ENCODE measurements at regions not wholly inside any gene's neighbourhood (a gene's known extent, or its start where the extent isn't known, plus 50 kb on each side); places are given as distances from the start of the nearest gene placed in this dataset.

- Mint-ChIP-seq H3K4me3 (no peak overlapping the region), H3K36me3 (no peaks in the 10 kb centered on the region), H3K4me1 (peaks cover 2% of the 10 kb centered on the region; the same call in 1 of the 2 replicates), H3K27me3 (ENCODE audit: low read depth) (no peaks in the 10 kb centered on the region; the same call in 1 of the 2 replicates), H3K9me3 (no peaks in the 10 kb centered on the region), H3K27ac (no peak overlapping the region)
- ChIA-PET POLR2A (no interaction called here), CTCF (no interaction called here)
- no peak for TF ChIP-seq HMGXB4 (CRISPR knock-in tag; IDR thresholded peaks at IDR 0.05)
- ATAC-seq (no peak), DNase-seq (ENCODE audit: low spot score) (no peak)
These were observed 135.7 kb downstream of the TTC6 start for GRCh38 chr14:37731094-37731493.

- ChIA-PET POLR2A (no interaction called here), CTCF (no interaction called here)
- DNase-seq (ENCODE audit: low spot score) = no peak
- Mint-ChIP-seq H3K9me3 (no peaks in the 10 kb centered on the region), H3K4me1 (peaks cover 17% of the 10 kb centered on the region), H3K36me3 (no peaks in the 10 kb centered on the region), H3K27me3 (ENCODE audit: low read depth) (no peaks in the 10 kb centered on the region; the same call in 1 of the 2 replicates), H3K4me3 (no peak overlapping the region), H3K27ac (no peak overlapping the region)
- no peak for ATAC-seq
- TF ChIP-seq TP53 (CRISPR knock-in tag; IDR thresholded peaks at IDR 0.05) = no peak
These were observed 150.2 kb downstream of the TTC6 start for GRCh38 chr14:37745657-37746056.

GRCh38 chr14:37746140-37746832 lies 150.9 kb downstream of the TTC6 start:
- no peak for TF ChIP-seq FOXP1 (CRISPR knock-in tag; IDR thresholded peaks at IDR 0.05; ENCODE audit: borderline replicate concordance)
- no peak for TF ChIP-seq ZMAT4 (CRISPR knock-in tag; IDR thresholded peaks at IDR 0.05)
- TF ChIP-seq CREB1 (CRISPR knock-in tag; IDR thresholded peaks at IDR 0.05) = no peak
- TF ChIP-seq STAT6 (CRISPR knock-in tag; conservative IDR thresholded peaks at IDR 0.05; ENCODE audit: low read depth) = no peak
- TF ChIP-seq ZNF219 (CRISPR knock-in tag; IDR thresholded peaks at IDR 0.05; ENCODE audit: borderline replicate concordance) = no peak
- TF ChIP-seq MLX (CRISPR knock-in tag; IDR thresholded peaks at IDR 0.05) = no peak
- no peak for TF ChIP-seq FOXJ3 (CRISPR knock-in tag; IDR thresholded peaks at IDR 0.05; ENCODE audit: borderline replicate concordance)
- TF ChIP-seq ESRRA (CRISPR knock-in tag; IDR thresholded peaks at IDR 0.05; ENCODE audit: borderline replicate concordance) = no peak
- TF ChIP-seq ZNF232 (CRISPR knock-in tag; IDR thresholded peaks at IDR 0.05) = no peak
- no peak for TF ChIP-seq TEAD4 (CRISPR knock-in tag; IDR thresholded peaks at IDR 0.05)
- no peak for TF ChIP-seq ATF1 (CRISPR knock-in tag; IDR thresholded peaks at IDR 0.05)

GRCh38 chr14:37753459-37753858 lies 158.0 kb downstream of the TTC6 start:
- CTCF ChIA-PET = no interaction called here
- no peaks in the 10 kb centered on the region for H3K36me3 Mint-ChIP-seq
- TF ChIP-seq ZNF219 (CRISPR knock-in tag; IDR thresholded peaks at IDR 0.05; ENCODE audit: borderline replicate concordance) (no peak), NFATC4 (CRISPR knock-in tag; IDR thresholded peaks at IDR 0.05) (no peak), ZNF317 (CRISPR knock-in tag; IDR thresholded peaks at IDR 0.05; ENCODE audit: borderline replicate concordance, low read depth) (no peak), E2F5 (CRISPR knock-in tag; IDR thresholded peaks at IDR 0.05) (no peak), SOX15 (CRISPR knock-in tag; IDR thresholded peaks at IDR 0.05) (no peak), GABPB1 (CRISPR knock-in tag; IDR thresholded peaks at IDR 0.05) (no peak), KAT7 (CRISPR knock-in tag; IDR thresholded peaks at IDR 0.05; ENCODE audit: borderline replicate concordance) (no peak), STAT6 (CRISPR knock-in tag; conservative IDR thresholded peaks at IDR 0.05; ENCODE audit: low read depth) (no peak), IRF2 (CRISPR knock-in tag; IDR thresholded peaks at IDR 0.05; ENCODE audit: borderline replicate concordance, low read depth) (no peak)

More at GRCh38 chr14:37746140-37746832, 150.9 kb downstream of the TTC6 start:
- ChIA-PET CTCF (no interaction called here), POLR2A (no interaction called here)
- Mint-ChIP-seq H3K27ac (no peak overlapping the region), H3K4me3 (no peak overlapping the region), H3K27me3 (ENCODE audit: low read depth) (no peaks in the 10 kb centered on the region; the same call in 1 of the 2 replicates), H3K4me1 (peaks cover 17% of the 10 kb centered on the region), H3K9me3 (no peaks in the 10 kb centered on the region), H3K36me3 (no peaks in the 10 kb centered on the region)
- ATAC-seq (no peak), DNase-seq (ENCODE audit: low spot score) (no peak)

More at GRCh38 chr14:37753459-37753858, 158.0 kb downstream of the TTC6 start:
- ATAC-seq (no peak), DNase-seq (ENCODE audit: low spot score) (no peak)
- peaks cover 6% of the 10 kb centered on the region for H3K4me1 Mint-ChIP-seq
- POLR2A ChIA-PET = no interaction called here
- peaks cover 1% of the 10 kb centered on the region; the same call in 1 of the 2 replicates for H3K9me3 Mint-ChIP-seq
- H3K27me3 Mint-ChIP-seq (ENCODE audit: low read depth) = peaks cover under 1% of the 10 kb centered on the region
- H3K4me3 Mint-ChIP-seq = no peak overlapping the region
- H3K27ac Mint-ChIP-seq = no peak overlapping the region

Data from WTC11 (cell line).